ENCODE measurements at regions not wholly inside any gene's neighbourhood (a gene's known extent, or its start where the extent isn't known, plus 50 kb on each side); places are given as distances from the start of the nearest gene placed in this dataset.

DNA sequence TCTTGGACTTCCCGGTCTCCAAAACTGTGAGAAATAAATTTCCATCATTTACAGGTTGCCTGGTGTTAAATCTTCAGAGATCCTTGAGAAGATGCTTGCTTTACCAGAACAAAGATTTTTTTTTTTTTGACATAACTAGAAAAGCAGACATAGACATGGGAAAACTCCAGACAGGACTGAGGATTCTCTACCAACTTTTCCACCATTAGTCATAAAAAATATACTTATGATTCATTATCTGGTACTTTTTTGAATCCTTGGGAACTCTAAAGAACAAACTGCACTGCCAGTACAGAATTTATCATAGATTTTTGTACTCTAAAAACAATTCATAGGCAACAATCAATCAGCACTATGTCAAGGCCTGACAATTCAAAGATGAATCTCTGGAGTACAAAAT lies 487.6 kb downstream of the EFNB2 start:
- POLR2A ChIA-PET: no interaction called here
- CTCF ChIA-PET: no interaction called here
- DNase-seq (ENCODE audit: extremely low spot score): no peak
- TF ChIP-seq, protein P1, sequence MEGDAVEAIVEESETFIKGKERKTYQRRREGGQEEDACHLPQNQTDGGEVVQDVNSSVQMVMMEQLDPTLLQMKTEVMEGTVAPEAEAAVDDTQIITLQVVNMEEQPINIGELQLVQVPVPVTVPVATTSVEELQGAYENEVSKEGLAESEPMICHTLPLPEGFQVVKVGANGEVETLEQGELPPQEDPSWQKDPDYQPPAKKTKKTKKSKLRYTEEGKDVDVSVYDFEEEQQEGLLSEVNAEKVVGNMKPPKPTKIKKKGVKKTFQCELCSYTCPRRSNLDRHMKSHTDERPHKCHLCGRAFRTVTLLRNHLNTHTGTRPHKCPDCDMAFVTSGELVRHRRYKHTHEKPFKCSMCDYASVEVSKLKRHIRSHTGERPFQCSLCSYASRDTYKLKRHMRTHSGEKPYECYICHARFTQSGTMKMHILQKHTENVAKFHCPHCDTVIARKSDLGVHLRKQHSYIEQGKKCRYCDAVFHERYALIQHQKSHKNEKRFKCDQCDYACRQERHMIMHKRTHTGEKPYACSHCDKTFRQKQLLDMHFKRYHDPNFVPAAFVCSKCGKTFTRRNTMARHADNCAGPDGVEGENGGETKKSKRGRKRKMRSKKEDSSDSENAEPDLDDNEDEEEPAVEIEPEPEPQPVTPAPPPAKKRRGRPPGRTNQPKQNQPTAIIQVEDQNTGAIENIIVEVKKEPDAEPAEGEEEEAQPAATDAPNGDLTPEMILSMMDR (IDR thresholded peaks at IDR 0.05; ENCODE audit: control extremely low read depth, extremely low read depth, low read depth, missing control alignments): no peak

DNA sequence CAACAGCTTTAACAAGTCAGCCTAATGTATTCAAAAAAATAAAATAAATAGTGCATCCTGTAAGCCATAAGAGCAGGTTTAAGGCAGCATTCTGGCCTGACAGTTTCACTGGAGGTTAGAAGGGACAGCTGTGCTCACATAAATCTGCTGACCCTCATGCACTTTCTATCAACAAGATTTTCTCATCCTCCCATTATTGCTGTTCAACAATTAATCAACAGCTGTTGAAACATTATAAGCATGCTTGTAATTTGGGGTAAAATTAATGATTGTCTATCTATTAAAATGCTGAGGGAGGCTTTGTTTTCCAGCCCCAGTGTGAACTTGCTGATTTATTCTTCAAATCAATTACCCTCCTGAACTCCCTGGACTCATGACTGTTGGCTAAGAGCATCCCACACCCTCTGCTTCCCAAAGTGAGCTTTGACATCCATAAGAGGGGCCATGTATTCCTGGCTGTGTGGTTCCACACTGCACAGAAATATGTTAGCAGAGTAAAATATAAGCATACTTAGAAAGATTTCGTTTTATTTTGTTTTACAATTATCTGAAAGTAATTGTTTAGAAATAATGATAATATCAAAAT lies 492.4 kb downstream of the EFNB2 start:
- ChIA-PET CTCF (no interaction called here), POLR2A (no interaction called here)
- DNase-seq (ENCODE audit: extremely low spot score): no peak
- TF ChIP-seq, protein P1 (IDR thresholded peaks at IDR 0.05; ENCODE audit: control extremely low read depth, extremely low read depth, low read depth, missing control alignments): no peak

DNA sequence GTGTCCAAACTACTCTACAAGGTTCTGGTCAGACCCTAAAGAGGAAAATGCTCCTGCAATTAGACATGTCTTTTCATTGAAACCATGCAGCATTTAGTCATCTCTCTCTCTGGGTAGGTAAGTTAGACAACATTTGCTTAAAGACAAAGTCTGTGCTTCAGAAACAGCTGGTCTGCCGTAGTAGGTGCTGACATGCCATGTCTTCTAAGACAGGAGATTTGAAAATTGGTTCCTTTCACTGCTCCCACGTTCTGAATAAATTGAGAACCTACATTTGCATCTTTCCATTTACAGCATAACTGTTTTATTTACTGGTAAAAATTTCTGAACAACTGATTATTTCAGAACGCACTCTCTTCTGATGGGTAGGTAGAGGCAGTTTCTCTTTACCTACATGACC lies 494.0 kb downstream of the EFNB2 start:
- CTCF ChIA-PET: no interaction called here
- POLR2A ChIA-PET: no interaction called here
- TF ChIP-seq, protein P1 (IDR thresholded peaks at IDR 0.05; ENCODE audit: control extremely low read depth, extremely low read depth, low read depth, missing control alignments): no peak
- DNase-seq (ENCODE audit: extremely low spot score): no peak

DNA sequence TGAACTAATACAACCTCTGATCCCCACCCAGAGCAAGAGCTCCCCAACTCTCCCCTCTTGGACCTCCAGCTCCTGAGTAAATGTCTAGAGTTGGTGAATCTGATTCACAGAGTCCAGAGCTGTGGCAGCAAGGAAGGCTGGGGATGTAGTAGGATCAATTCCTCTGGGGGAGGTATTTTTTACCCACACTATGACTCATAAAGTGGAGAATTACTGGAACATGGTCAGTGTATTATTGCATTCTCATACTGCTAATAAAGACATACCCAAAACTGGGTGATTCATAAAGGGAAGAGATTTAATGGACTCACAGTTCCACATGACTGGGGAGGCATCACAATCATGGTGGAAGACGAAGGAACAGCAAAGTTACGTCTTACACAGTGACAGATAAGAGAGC lies 496.7 kb downstream of the EFNB2 start:
- DNase-seq (ENCODE audit: extremely low spot score): no peak
- ChIA-PET CTCF (no interaction called here), POLR2A (no interaction called here)
- TF ChIP-seq, protein P1 (IDR thresholded peaks at IDR 0.05; ENCODE audit: control extremely low read depth, extremely low read depth, low read depth, missing control alignments): no peak

DNA sequence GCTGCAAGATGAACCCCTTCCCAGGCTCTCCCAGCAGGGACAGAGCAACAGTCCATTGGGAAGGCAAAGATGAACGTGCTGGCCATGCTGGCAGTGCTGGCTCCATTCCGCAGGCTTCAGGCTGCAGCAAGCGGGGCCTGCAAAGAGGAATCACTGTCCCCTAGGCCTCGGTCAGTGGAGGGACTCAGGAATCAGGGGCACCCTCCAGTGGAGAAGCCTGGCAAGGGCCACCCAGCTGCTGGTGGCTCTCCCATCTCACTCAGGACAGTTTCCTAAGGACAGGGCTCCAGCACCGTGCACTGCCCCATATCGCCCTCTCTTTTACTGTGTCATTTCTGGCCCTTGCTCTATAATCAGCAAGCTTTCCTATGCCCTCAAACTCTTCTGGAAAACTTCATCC lies 498.6 kb downstream of the EFNB2 start:
- TF ChIP-seq, protein P1 (IDR thresholded peaks at IDR 0.05; ENCODE audit: control extremely low read depth, extremely low read depth, low read depth, missing control alignments): no peak
- DNase-seq (ENCODE audit: extremely low spot score): no peak
- CTCF ChIA-PET: interaction anchor here (0.8 to 1.7 kb wide), 3 partner anchors 8 to 52 kb away, joined by 3 to 6 read pairs (median 3); no protein-coding TSS in a partner anchor
- POLR2A ChIA-PET: no interaction called here

DNA sequence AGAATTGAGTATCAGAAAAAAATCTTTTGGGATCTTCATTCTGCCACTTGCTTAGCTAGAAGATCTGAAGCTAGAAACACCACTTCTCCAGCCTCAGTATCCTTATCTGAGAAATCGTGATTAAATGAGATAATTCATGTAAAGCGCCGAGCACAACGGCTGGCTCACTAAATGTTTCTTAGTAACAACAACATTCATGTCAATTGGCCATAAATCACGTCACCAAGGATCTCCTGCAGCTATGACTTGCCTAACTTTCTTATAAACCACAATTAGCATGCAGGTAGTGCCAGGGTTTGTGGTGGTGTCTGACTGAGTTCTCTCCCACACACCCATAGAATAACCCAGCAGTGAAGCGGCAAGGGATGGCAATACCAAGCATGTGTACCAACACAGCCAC lies 501.3 kb downstream of the EFNB2 start:
- no peak for DNase-seq (ENCODE audit: extremely low spot score)
- POLR2A ChIA-PET: no interaction called here
- CTCF ChIA-PET: no interaction called here
- TF ChIP-seq, protein P1 (IDR thresholded peaks at IDR 0.05; ENCODE audit: control extremely low read depth, extremely low read depth, low read depth, missing control alignments): no peak

DNA sequence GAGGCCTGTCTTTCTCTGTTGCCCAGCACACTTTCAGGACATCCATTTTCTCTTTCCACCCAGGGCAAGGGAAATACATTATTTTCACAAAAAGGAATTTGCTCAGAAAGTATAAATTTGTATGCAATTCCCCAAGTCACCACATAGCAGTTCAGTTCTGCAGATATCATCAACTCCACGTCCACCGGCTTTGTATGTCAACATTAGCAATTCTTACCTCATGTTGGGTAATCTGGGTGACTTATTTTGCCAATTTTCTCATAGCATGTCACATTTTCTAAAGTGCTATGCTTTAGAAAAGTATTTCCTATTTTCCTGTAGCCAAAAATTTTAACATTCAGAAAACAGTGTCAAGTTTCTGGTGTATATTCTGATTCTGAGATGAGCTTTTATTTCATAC lies 501.8 kb downstream of the EFNB2 start:
- ChIA-PET CTCF (no interaction called here), POLR2A (no interaction called here)
- no peak for DNase-seq (ENCODE audit: extremely low spot score)
- TF ChIP-seq, protein P1 (IDR thresholded peaks at IDR 0.05; ENCODE audit: control extremely low read depth, extremely low read depth, low read depth, missing control alignments): no peak
